GM19397 (cell line): ENCODE measurements at regions not wholly inside any gene's neighbourhood (a gene's known extent, or its start where the extent isn't known, plus 50 kb on each side); places are given as distances from the start of the nearest gene placed in this dataset.
A peak's percentile ranks its signal among the peaks of the same experiment; 100 is the strongest.

ENCODE experiments used
- ATAC-seq: cut with Tn5 transposase; IDR thresholded peaks from one replicate; pipeline ENCODE4 v1.9.1; 2021; ENCODE audit warnings: mild to moderate bottlenecking, moderate library complexity; ENCODE audit not compliant: unreplicated experiment

GRCh38 chr14:58780185-58780584, 142.4 kb downstream of the DACT1 start:
- ATAC-seq, result no peak

GRCh38 chr14:58780605-58781004, 142.8 kb downstream of the DACT1 start:
- no peak for ATAC-seq

- ATAC-seq, result no peak
Observed at GRCh38 chr14:58782011-58782410, 144.2 kb downstream of the DACT1 start.

- no peak for ATAC-seq
Observed at GRCh38 chr14:58783792-58784511, 146.2 kb downstream of the DACT1 start.

GRCh38 chr14:58784931-58785330, 147.2 kb downstream of the DACT1 start:
- ATAC-seq, result no peak

- no peak for ATAC-seq
Observed at GRCh38 chr14:58785701-58786100, 147.9 kb downstream of the DACT1 start.

GRCh38 chr14:58787592-58787991, 149.8 kb downstream of the DACT1 start:
- no peak for ATAC-seq

- ATAC-seq, result no peak
Observed at GRCh38 chr14:58788655-58789503, 151.1 kb downstream of the DACT1 start.

GRCh38 chr14:58789736-58790135, 152.0 kb downstream of the DACT1 start:
- no peak for ATAC-seq

- no peak for ATAC-seq
Observed at GRCh38 chr14:58792416-58792815, 154.7 kb downstream of the DACT1 start.

GRCh38 chr14:58793131-58793740, 155.5 kb downstream of the DACT1 start:
- ATAC-seq, result no peak

GRCh38 chr14:58794993-58795762, 157.4 kb downstream of the DACT1 start:
- ATAC-seq, result no peak

GRCh38 chr14:58796242-58797009, 158.7 kb downstream of the DACT1 start:
- no peak for ATAC-seq

GRCh38 chr14:58797010-58797429, 159.3 kb downstream of the DACT1 start:
- peak; percentile 83 for ATAC-seq

GRCh38 chr14:58798173-58798572, 160.4 kb downstream of the DACT1 start:
- ATAC-seq, result no peak

GRCh38 chr14:58801086-58801485, 163.3 kb downstream of the DACT1 start:
- ATAC-seq, result no peak

- ATAC-seq, result no peak
Observed at GRCh38 chr14:58805057-58805456, 167.3 kb downstream of the DACT1 start.

GRCh38 chr14:58805605-58806409, 168.0 kb downstream of the DACT1 start:
- ATAC-seq, result no peak

GRCh38 chr14:58807191-58807590, 169.4 kb downstream of the DACT1 start:
- ATAC-seq, result no peak
